Right cardiac atrium (tissue), 5 donors: ENCODE measurements at regions not wholly inside any gene's neighbourhood (a gene's known extent, or its start where the extent isn't known, plus 50 kb on each side); places are given as distances from the start of the nearest gene placed in this dataset.
A peak's percentile ranks its signal among the peaks of the same experiment; 100 is the strongest.
"Not testable (repeated sequence)": the region's sequence is repeated elsewhere in the genome, so short reads cannot be mapped to it uniquely, and the experiment has no call there.

Experiments used
- ATAC-seq, 2 donors: fragments of 200-7000 bp; cut with Tn5 transposase; one replicate each; pipeline versions ENCODE4 v1.8.0 to v1.9.1; 2020; ENCODE audit warnings: moderate library complexity in 2 of 2, mild to moderate bottlenecking in 1 of 2
- DNase-seq, 3 donors: peaks; one replicate each; pipeline ENCODE4 v3.0.0-alpha.2; 2020
- H3K27ac ChIP-seq: one replicate; pipeline ENCODE4 v1.5.1; 2013; ENCODE audit warnings: mild to moderate bottlenecking, low read length, control low read depth, moderate library complexity
- H3K27me3 ChIP-seq: one replicate; pipeline ENCODE4 v1.6.1; 2013; ENCODE audit not compliant: control insufficient read depth, insufficient read depth
- H3K4me1 ChIP-seq: one replicate; pipeline ENCODE4 v1.6.1; 2013; ENCODE audit warnings: low read length; ENCODE audit not compliant: control insufficient read depth, insufficient read depth
- H3K4me3 ChIP-seq: one replicate; pipeline ENCODE4 v1.5.1; 2013; ENCODE audit warnings: low read length, control low read depth
- H3K9me3 ChIP-seq: one replicate; pipeline ENCODE4 v1.6.1; 2013; ENCODE audit warnings: low read length; ENCODE audit not compliant: control insufficient read depth
- WGBS: extraction: QIAGEN DNeasy Blood & Tissue Kit; methylation state at CpG from one replicate; pipeline ENCODE4 v1.1.7; 2013; 5-methylcytosine and 5-hydroxymethylcytosine counted together
- intact Hi-C, 4 donors: fragments of 100-400 bp; cut with DNase I; formaldehyde crosslinking; loops; one replicate each; pipeline versions ENCODE4 v1.11.0 to v1.14.0; 2022 to 2023
- donor health status: healthy with polysubstance abuse.
- donor health status: DM: no; HTN: yes; CAD: no.
- donor health status: DM: no; HTN: no; CAD: no.
- donor health status: DM: no; HTN: yes; CAD: no; lungs with severe emphysema.
- donor health status: DM: yes; HTN: yes; CAD: no.

DNA sequence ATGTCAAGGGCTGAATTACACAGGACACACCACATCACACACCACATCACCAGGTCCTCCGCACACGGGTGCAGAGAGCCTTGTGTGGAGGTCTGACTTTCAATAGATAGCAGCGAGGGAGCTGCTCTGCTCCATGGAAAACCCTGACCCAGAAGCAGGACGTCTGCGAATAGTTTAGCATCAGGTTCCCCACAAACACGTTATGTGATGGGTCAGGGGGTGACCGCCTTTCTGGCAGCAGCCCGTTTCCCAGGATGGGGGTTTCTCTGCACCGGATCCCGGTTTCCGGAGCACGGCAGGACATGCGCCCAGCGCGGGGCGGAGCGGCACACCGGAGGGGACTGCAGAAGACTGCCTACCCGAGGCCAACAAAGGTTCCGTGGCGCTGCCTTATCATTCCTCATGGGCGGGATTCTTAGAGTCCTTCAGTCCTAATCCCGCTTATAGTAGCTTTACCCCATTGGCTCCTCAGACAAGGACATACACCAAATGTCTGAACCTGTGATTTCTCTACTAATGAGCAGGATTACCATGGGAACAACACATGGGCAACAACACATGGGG lies 300.0 kb downstream of the CDY2B start:
- H3K4me1 ChIP-seq, ATAC-seq, intact Hi-C loops, H3K27me3 ChIP-seq, H3K27ac ChIP-seq, H3K9me3 ChIP-seq, DNase-seq, H3K4me3 ChIP-seq: not testable (repeated sequence)
- WGBS = no CpG with 5 or more reads among the region's 23 CpGs

DNA sequence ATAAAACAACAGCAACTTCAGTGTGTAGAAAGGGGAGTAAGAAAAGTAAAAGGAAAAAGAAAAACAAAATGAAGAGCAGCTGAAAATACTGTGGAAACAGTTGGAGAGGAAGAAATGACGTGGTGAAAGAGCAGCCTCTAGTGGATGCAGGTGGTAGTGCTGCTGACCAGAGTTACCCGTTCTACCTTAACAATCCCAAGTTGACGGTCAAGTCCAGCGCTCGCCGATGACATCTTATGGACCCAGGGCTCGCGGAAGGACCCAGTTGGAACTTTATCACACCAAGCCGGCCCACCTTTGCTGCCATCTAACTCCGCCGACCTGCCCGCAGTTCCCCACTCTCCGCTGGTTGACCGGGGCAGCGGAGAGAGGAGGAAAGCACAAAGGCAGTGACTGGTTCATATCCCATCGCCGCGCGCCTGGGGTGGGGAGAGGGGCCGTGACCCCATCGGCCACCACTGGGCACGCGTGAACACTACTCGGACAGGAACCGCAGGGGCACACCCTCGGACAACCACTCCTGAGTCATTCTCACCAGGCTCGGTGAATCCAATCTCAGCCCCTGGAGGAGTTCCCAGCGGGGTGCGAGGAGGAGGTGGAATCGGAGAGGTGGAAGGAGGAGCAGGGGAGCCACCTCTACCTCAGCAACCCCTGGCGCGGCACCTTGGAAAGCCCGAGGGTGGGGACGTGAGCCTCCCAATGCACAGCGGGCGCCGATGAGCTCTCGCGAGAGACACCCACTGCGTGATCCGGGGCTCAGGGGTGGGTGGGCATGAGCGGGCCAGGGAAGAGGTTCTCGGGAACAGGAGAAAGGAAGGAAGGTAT lies 300.7 kb downstream of the CDY2B start:
- peak in 1 of 3 donors; percentile 10 for DNase-seq
- intact Hi-C loops, H3K27ac ChIP-seq, H3K9me3 ChIP-seq, H3K4me1 ChIP-seq, H3K4me3 ChIP-seq, H3K27me3 ChIP-seq, ATAC-seq: not testable (repeated sequence)
- WGBS = 15% methylated on average over 9 of the region's 43 CpGs

DNA sequence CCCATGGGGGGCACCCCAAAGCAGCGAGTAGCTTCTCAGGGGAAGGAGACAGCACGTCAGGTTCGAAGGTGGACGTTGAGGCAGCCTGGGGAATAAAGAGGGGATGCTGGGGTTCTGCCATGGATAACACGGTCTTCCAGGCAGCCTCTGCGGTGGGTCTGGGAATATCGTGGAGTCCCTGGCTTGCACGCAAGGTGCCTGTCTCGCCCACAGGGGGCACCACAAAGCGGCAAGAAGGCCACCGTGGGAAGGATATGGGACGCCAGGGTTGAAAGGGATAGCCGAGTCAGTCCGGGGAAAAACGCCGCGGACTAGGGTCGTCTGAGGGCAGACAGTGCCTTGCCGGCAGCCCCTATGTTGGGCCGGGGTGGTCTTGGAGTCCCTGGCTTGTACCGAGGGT lies 316.9 kb downstream of the CDY2B start:
- ATAC-seq, H3K4me3 ChIP-seq, H3K4me1 ChIP-seq, DNase-seq, H3K9me3 ChIP-seq, H3K27me3 ChIP-seq, H3K27ac ChIP-seq, intact Hi-C loops: not testable (repeated sequence)
- no CpG with 5 or more reads among the region's 21 CpGs for WGBS
